ENCODE measurements at regions not wholly inside any gene's neighbourhood (a gene's known extent, or its start where the extent isn't known, plus 50 kb on each side); places are given as distances from the start of the nearest gene placed in this dataset.

GRCh38 chr3:168862466-168862865 is 766.7 kb upstream of the GOLIM4 start:
- no peak overlapping the region for H3K4me3 ChIP-seq (ENCODE audit: low read depth, low read length)
- TF ChIP-seq, protein P1, sequence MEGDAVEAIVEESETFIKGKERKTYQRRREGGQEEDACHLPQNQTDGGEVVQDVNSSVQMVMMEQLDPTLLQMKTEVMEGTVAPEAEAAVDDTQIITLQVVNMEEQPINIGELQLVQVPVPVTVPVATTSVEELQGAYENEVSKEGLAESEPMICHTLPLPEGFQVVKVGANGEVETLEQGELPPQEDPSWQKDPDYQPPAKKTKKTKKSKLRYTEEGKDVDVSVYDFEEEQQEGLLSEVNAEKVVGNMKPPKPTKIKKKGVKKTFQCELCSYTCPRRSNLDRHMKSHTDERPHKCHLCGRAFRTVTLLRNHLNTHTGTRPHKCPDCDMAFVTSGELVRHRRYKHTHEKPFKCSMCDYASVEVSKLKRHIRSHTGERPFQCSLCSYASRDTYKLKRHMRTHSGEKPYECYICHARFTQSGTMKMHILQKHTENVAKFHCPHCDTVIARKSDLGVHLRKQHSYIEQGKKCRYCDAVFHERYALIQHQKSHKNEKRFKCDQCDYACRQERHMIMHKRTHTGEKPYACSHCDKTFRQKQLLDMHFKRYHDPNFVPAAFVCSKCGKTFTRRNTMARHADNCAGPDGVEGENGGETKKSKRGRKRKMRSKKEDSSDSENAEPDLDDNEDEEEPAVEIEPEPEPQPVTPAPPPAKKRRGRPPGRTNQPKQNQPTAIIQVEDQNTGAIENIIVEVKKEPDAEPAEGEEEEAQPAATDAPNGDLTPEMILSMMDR (IDR thresholded peaks at IDR 0.05; ENCODE audit: control insufficient read depth, extremely low read depth, insufficient read depth), result no peak
- DNase-seq (ENCODE audit: low read depth), result no peak

- H3K4me3 ChIP-seq (ENCODE audit: low read depth, low read length), result no peak overlapping the region
- TF ChIP-seq, protein P1 (IDR thresholded peaks at IDR 0.05; ENCODE audit: control insufficient read depth, extremely low read depth, insufficient read depth), result no peak
- DNase-seq (ENCODE audit: low read depth), result no peak
Observed at GRCh38 chr3:168860592-168860991, 764.9 kb upstream of the GOLIM4 start.

- no peak for DNase-seq (ENCODE audit: low read depth)
- no peak overlapping the region for H3K4me3 ChIP-seq (ENCODE audit: low read depth, low read length)
- TF ChIP-seq, protein P1 (IDR thresholded peaks at IDR 0.05; ENCODE audit: control insufficient read depth, extremely low read depth, insufficient read depth), result no peak
Observed at GRCh38 chr3:168860028-168860427, 764.3 kb upstream of the GOLIM4 start.

DNA sequence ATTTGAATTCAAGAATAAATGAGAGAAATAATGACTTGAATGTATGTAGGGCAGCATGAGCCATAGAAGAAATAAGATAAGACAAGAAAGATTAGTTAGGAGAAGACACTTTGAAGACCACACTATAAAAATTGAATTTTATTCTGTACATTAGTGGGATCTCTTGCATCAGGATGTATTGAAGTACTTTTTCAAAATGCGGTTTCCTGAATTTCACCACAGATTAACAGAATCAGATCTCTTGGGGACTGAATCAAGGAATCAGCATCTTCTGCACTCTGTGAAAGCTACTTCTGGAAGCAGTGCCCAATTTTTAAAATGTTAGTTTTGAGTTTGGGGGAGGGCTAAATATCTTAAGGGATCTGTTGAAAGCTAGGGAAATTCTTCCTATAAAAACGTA is 763.9 kb upstream of the GOLIM4 start:
- TF ChIP-seq, protein P1 (IDR thresholded peaks at IDR 0.05; ENCODE audit: control insufficient read depth, extremely low read depth, insufficient read depth), result no peak
- H3K4me3 ChIP-seq (ENCODE audit: low read depth, low read length), result no peak overlapping the region
- DNase-seq (ENCODE audit: low read depth), result no peak

DNA sequence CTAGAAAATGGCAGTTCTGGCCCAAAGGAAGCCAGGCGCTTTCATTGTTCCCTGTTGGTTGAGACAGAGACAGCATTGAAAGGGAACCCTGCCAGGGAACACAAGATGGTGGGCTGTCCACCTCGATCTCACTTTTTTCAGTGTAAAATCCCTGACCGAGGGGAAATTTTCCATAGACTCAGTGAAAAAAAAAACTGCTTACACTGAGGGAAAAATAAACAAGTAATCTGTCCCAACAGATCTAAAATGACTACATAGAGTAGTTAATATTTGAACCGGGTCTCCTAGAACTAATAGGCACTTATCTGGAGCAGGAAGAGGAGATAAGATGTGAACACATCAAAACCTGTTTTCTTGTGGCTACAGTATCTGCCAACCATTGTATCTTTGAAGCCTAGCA is 763.4 kb upstream of the GOLIM4 start:
- TF ChIP-seq, protein P1 (IDR thresholded peaks at IDR 0.05; ENCODE audit: control insufficient read depth, extremely low read depth, insufficient read depth), result no peak
- DNase-seq (ENCODE audit: low read depth), result no peak
- H3K4me3 ChIP-seq (ENCODE audit: low read depth, low read length), result no peak overlapping the region

DNA sequence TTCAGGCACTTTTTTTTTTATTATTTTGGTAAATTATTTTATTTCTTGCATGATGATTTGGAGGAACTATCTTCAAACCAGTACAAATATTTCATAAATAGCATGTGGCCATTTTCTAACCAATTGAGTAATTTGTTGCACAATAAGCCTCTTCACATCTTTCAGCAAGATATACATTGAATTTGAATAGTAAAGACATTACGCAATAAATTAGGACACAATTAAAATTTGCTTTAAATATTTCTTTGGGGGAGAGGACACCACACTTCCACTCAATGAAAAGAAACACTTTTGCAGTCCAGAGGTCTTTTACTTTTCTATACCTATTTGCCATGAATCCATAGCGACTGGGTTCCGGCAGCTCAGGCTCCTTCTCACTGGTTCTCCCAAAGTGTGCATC is 762.6 kb upstream of the GOLIM4 start:
- TF ChIP-seq, protein P1 (IDR thresholded peaks at IDR 0.05; ENCODE audit: control insufficient read depth, extremely low read depth, insufficient read depth), result no peak
- no peak for DNase-seq (ENCODE audit: low read depth)
- H3K4me3 ChIP-seq (ENCODE audit: low read depth, low read length), result no peak overlapping the region

DNA sequence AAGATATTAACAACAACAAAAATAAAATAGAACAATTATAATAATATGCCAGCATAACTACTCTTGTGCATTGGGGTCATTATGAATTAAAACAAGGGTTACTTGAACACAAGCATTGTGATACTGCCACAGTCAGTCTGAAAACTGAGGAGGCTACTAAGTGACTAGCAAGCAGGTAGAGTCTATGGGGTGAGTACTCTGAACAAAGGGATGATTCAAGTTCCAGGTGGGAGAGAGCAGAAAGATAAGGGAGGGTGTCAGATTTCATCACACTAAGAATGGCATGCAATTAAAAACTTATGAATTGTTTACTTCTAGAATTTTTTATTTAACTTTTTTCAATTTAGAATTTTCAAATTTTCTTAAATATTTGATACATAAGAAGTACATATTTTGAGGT is 754.4 kb upstream of the GOLIM4 start:
- no peak for DNase-seq (ENCODE audit: low read depth)
- TF ChIP-seq, protein P1 (IDR thresholded peaks at IDR 0.05; ENCODE audit: control insufficient read depth, extremely low read depth, insufficient read depth), result no peak
- no peak overlapping the region for H3K4me3 ChIP-seq (ENCODE audit: low read depth, low read length)
